Astrocyte (in vitro differentiated cells and primary cell): ENCODE measurements at regions not wholly inside any gene's neighbourhood (a gene's known extent, or its start where the extent isn't known, plus 50 kb on each side); places are given as distances from the start of the nearest gene placed in this dataset.

Experiments used
- DNase-seq: peaks from one replicate; pipeline ENCODE4 v3.0.0-alpha.2; 2010; ENCODE audit warnings: low read depth
- FAIRE-seq: peaks from 2 replicates; lab custom pipeline; 2011; peaks lifted over from hg19 to GRCh38; lab: Jason Lieb, UNC
- H2AFZ ChIP-seq: 2 replicates; pipeline ENCODE4 v1.6.0; 2012; ENCODE audit warnings: low read depth, low read length, inconsistent platforms
- H3K27ac ChIP-seq: 2 replicates; pipeline ENCODE4 v1.5.1; 2011; ENCODE audit warnings: low read depth, low read length, inconsistent platforms
- H3K27me3 ChIP-seq: 2 replicates; pipeline ENCODE4 v1.6.0; 2011; ENCODE audit warnings: low read length, inconsistent platforms; ENCODE audit not compliant: insufficient read depth
- H3K36me3 ChIP-seq: 2 replicates; pipeline ENCODE4 v1.5.1; 2011; ENCODE audit warnings: low read length, inconsistent platforms; ENCODE audit not compliant: insufficient read depth
- H3K4me1 ChIP-seq: 2 replicates; pipeline ENCODE4 v1.5.1; 2011; ENCODE audit warnings: low read length, inconsistent platforms; ENCODE audit not compliant: insufficient read depth
- H3K4me2 ChIP-seq: 2 replicates; pipeline ENCODE4 v1.6.0; 2012; ENCODE audit warnings: low read length, inconsistent platforms
- H3K4me3 ChIP-seq: 2 replicates; pipeline ENCODE4 v1.5.1; 2011; ENCODE audit warnings: low read depth, mild to moderate bottlenecking, low read length, inconsistent platforms; ENCODE audit not compliant: insufficient read depth
- H3K79me2 ChIP-seq: 2 replicates; pipeline ENCODE4 v1.6.0; 2012; ENCODE audit warnings: mild to moderate bottlenecking, low read length, inconsistent platforms; ENCODE audit not compliant: insufficient read depth
- H3K9ac ChIP-seq: 2 replicates; pipeline ENCODE4 v1.6.0; 2012; ENCODE audit warnings: mild to moderate bottlenecking, low read length, inconsistent platforms
- H3K9me3 ChIP-seq: 2 replicates; pipeline ENCODE4 v1.5.1; 2012; ENCODE audit warnings: low read depth, mild to moderate bottlenecking, low read length, inconsistent platforms; ENCODE audit not compliant: insufficient read depth
- H4K20me1 ChIP-seq: 2 replicates; pipeline ENCODE4 v1.6.0; 2012; ENCODE audit warnings: low read length, inconsistent platforms; ENCODE audit not compliant: insufficient read depth
- H3K27ac Mint-ChIP-seq: one replicate; pipeline ENCODE4 v1.8.0; 2021; ENCODE audit warnings: mild to moderate bottlenecking, mixed read lengths; ENCODE audit not compliant: unreplicated experiment
- H3K27me3 Mint-ChIP-seq: one replicate; pipeline ENCODE4 v1.8.0; 2021; ENCODE audit warnings: low read depth, mixed read lengths; ENCODE audit not compliant: unreplicated experiment
- H3K36me3 Mint-ChIP-seq: one replicate; pipeline ENCODE4 v1.8.0; 2021; ENCODE audit warnings: low read depth, mixed read lengths; ENCODE audit not compliant: unreplicated experiment
- H3K4me1 Mint-ChIP-seq: one replicate; pipeline ENCODE4 v1.8.0; 2021; ENCODE audit warnings: low read depth, mixed read lengths; ENCODE audit not compliant: unreplicated experiment
- H3K4me3 Mint-ChIP-seq: one replicate; pipeline ENCODE4 v1.8.0; 2021; ENCODE audit warnings: mild to moderate bottlenecking, moderate library complexity, mixed read lengths; ENCODE audit not compliant: unreplicated experiment
- H3K9me3 Mint-ChIP-seq: one replicate; pipeline ENCODE4 v1.8.0; 2021; ENCODE audit warnings: mild to moderate bottlenecking, mixed read lengths; ENCODE audit not compliant: unreplicated experiment
- EZH2 ChIP-seq: IDR thresholded peaks from 2 replicates; pipeline ENCODE4 v1.6.1; 2012; ENCODE audit warnings: mild to moderate bottlenecking, low read length, inconsistent platforms; ENCODE audit not compliant: insufficient read depth
- TF ChIP-seq, protein P1 (sequence below): IDR thresholded peaks from 2 replicates; pipeline ENCODE4 v1.5.1; 2011; ENCODE audit warnings: low read depth, mild to moderate bottlenecking, inconsistent platforms, low read length, moderate library complexity; ENCODE audit not compliant: insufficient read depth

GRCh38 chr4:58723954-58724353 lies 1613.8 kb upstream of the IGFBP7 start:
- TF ChIP-seq, protein P1, sequence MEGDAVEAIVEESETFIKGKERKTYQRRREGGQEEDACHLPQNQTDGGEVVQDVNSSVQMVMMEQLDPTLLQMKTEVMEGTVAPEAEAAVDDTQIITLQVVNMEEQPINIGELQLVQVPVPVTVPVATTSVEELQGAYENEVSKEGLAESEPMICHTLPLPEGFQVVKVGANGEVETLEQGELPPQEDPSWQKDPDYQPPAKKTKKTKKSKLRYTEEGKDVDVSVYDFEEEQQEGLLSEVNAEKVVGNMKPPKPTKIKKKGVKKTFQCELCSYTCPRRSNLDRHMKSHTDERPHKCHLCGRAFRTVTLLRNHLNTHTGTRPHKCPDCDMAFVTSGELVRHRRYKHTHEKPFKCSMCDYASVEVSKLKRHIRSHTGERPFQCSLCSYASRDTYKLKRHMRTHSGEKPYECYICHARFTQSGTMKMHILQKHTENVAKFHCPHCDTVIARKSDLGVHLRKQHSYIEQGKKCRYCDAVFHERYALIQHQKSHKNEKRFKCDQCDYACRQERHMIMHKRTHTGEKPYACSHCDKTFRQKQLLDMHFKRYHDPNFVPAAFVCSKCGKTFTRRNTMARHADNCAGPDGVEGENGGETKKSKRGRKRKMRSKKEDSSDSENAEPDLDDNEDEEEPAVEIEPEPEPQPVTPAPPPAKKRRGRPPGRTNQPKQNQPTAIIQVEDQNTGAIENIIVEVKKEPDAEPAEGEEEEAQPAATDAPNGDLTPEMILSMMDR, result no peak
- TF ChIP-seq EZH2, result no peak
- Histone ChIP-seq H3K4me1 (no peaks in the 10 kb centered on the region), H3K4me3 (no peak overlapping the region), H3K4me2 (no peak overlapping the region), H4K20me1 (no peaks in the 10 kb centered on the region), H3K36me3 (no peaks in the 10 kb centered on the region), H3K9me3 (no peaks in the 10 kb centered on the region), H2AFZ (no peak overlapping the region), H3K27me3 (no peaks in the 10 kb centered on the region), H3K9ac (no peak overlapping the region), H3K79me2 (no peaks in the 10 kb centered on the region), H3K27ac (no peak overlapping the region)
- H3K27ac Mint-ChIP-seq, result no peak overlapping the region
- DNase-seq (no peak), FAIRE-seq (no peak)
- no peak overlapping the region for H3K4me3 Mint-ChIP-seq
- peaks cover 4% of the 10 kb centered on the region for H3K4me1 Mint-ChIP-seq
- no peaks in the 10 kb centered on the region for H3K36me3 Mint-ChIP-seq
- H3K9me3 Mint-ChIP-seq, result peaks cover 2% of the 10 kb centered on the region
- no peaks in the 10 kb centered on the region for H3K27me3 Mint-ChIP-seq

DNA sequence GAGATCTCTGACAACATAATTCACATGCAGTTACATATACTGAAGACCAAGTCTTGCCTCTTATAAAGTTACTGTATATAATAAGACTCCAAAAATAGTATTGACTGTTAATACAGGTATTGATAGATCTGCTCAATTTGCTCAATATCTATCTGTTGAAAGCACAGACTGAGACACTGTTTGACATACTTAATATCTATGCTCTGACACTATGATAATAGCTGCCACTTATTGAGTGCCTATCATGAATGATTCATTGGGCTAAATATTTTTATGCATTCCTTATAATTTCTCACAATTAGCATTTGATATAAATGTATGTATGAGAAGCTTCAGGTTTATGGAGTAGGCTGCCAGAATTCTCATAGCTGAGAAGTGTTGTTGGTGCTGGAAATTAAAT lies 1600.9 kb upstream of the IGFBP7 start:
- H3K4me1 ChIP-seq, result no peaks in the 10 kb centered on the region
- no peak for DNase-seq
- no peaks in the 10 kb centered on the region for H3K36me3 ChIP-seq
- H3K4me1 Mint-ChIP-seq, result no peaks in the 10 kb centered on the region
- no peak for TF ChIP-seq EZH2
- TF ChIP-seq, protein P1, result no peak
- H3K27me3 ChIP-seq, result no peaks in the 10 kb centered on the region
- H3K4me3 Mint-ChIP-seq, result no peak overlapping the region
- no peak overlapping the region for H3K4me3 ChIP-seq
- H3K9ac ChIP-seq, result no peak overlapping the region
- no peak overlapping the region for H3K27ac ChIP-seq
- H3K36me3 Mint-ChIP-seq, result no peaks in the 10 kb centered on the region
- H2AFZ ChIP-seq, result no peak overlapping the region
- no peaks in the 10 kb centered on the region for H3K79me2 ChIP-seq
- peaks cover 3% of the 10 kb centered on the region for H3K9me3 Mint-ChIP-seq
- H4K20me1 ChIP-seq, result no peaks in the 10 kb centered on the region
- H3K27ac Mint-ChIP-seq, result no peak overlapping the region
- H3K9me3 ChIP-seq, result no peaks in the 10 kb centered on the region
- FAIRE-seq, result no peak
- no peaks in the 10 kb centered on the region for H3K27me3 Mint-ChIP-seq
- no peak overlapping the region for H3K4me2 ChIP-seq

GRCh38 chr4:58688568-58688967 lies 1578.4 kb upstream of the IGFBP7 start:
- H3K79me2 ChIP-seq, result no peaks in the 10 kb centered on the region
- TF ChIP-seq EZH2, result no peak
- TF ChIP-seq, protein P1, result no peak

More at GRCh38 chr4:58688568-58688967, 1578.4 kb upstream of the IGFBP7 start:
- FAIRE-seq (no peak), DNase-seq (no peak)
- Histone ChIP-seq H2AFZ (no peak overlapping the region), H3K4me1 (no peaks in the 10 kb centered on the region), H3K4me2 (no peak overlapping the region), H3K9me3 (no peaks in the 10 kb centered on the region), H3K9ac (no peak overlapping the region), H3K36me3 (no peaks in the 10 kb centered on the region), H3K27me3 (no peaks in the 10 kb centered on the region), H4K20me1 (no peaks in the 10 kb centered on the region), H3K4me3 (no peak overlapping the region), H3K27ac (no peak overlapping the region)
- Mint-ChIP-seq H3K4me1 (no peaks in the 10 kb centered on the region), H3K27ac (no peak overlapping the region), H3K36me3 (no peaks in the 10 kb centered on the region), H3K4me3 (no peak overlapping the region), H3K27me3 (no peaks in the 10 kb centered on the region), H3K9me3 (no peaks in the 10 kb centered on the region)
